IPS DF 4.7 (cell line): ENCODE measurements at regions not wholly inside any gene's neighbourhood (a gene's known extent, or its start where the extent isn't known, plus 50 kb on each side); places are given as distances from the start of the nearest gene placed in this dataset.
"Not testable (repeated sequence)": the region's sequence is repeated elsewhere in the genome, so short reads cannot be mapped to it uniquely, and the experiment has no call there.

Experiments used
- DNase-seq: peaks from one replicate; pipeline ENCODE4 v3.0.0-alpha.2; 2013; ENCODE audit warnings: low spot score; ENCODE audit errors: extremely low read depth

DNA sequence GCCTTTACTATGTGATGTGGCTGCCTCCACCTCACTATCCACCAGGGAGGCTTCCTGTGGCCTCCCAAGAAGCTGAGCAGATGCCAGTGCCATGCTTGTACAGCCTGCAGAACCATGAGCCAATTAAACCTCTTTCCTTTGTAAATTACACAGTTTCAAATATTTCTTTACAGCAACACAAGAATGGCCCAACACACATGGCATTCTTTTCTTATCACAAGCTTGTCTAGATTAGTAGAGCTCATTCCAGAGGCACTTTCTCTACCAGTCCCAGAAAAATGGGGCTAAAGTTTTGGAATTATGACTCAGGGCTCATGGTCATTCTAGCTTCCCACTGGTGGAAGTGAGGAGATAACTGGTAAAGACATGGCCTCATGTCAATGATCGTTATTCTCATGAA, 655.2 kb downstream of the LMO4 start:
- no peak for DNase-seq

DNA sequence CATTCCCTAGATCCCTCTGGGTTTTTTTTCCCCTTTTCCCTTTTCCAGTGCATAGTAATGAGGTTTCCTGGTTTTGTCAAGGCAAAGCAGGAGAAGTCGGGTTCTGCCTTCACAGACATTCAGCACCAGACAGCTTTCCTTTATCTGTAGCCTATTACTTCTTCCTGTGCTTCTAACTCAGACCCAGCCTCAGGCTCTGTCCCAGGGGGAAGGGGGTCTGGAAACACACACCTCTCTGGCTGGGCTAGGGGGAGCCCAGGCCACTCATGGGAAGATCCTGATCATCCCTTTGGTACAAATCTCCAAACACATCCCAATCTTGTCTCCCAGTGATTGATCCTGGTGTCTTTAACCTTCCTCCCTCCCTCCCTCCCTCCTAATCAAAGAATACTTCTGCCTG, 656.4 kb downstream of the LMO4 start:
- DNase-seq, result no peak

DNA sequence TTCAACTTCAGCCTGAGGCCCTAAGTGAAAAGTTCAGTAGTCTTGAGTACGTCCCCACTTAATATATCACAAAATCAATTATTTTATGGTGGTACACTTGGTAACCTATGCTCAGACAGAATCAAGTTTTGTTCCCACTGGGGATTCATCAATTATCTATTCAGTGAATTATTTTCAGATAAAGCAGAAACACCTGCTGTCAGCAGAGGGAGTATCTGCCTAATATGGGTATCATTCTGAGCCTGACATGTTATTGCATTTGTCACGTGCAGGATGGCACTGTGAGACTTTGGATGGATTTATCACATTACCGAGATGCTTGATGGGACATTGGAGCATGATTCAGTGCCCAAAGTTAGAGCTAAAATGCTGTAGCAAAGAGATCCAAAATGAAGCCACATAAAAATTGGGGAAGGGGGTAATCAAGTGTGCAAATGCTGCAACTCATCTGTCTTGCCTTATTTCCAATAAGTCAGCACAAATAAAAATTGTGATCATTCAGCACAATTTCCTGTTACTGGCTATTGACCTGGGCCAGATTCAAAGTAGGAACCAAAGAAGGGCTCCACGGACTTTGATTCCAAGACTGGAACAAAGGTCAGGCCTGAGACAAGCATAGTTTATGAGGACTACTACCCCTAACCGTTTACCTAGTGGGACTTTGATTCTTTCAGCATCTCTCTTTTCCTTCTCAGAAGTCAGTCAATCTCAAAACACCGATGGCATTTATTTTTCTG, 657.6 kb downstream of the LMO4 start:
- no peak for DNase-seq

DNA sequence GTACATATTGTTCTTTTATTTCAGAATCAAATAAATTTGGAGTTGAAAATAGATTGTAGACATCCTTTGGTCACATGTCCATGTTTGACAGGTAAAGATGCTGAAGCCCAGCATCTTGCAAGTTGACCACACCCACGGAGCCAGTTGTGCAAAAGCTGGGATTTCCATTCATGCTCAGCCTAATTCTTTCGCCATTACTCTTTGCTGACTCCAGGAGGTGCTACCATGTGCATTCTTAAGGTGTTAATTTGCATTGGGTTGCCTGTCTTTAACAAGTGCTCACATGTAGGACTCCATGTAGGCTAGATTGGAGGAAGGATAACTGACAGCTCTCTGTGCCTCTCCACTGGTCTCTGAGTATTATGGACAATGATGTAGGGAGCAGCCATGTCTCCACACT, 660.7 kb downstream of the LMO4 start:
- no peak for DNase-seq

DNA sequence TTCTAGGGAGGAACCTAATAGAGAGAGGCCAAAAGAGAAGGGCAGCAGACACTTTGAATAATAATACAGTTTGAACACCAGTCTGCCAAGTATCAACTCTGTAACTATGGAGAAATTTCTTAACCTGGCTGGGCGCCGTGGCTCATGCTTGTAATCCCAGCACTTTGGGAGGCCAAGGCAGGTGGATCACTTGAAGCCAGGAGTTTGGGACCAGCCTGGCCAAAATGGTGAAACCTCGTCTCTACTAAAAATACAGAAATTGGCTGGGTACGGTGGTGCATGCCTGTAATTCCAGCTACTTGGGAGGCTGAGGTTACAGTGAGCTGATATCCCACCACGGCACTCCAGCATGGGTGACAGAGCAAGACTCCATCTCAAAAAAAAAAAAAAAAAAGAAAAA, 663.9 kb downstream of the LMO4 start:
- DNase-seq, result not testable (repeated sequence)

GRCh38 chr1:87993051-87993450, 664.4 kb downstream of the LMO4 start:
- DNase-seq, result no peak

- DNase-seq, result no peak
These were observed 671.2 kb downstream of the LMO4 start for GRCh38 chr1:87999852-88000251.

DNA sequence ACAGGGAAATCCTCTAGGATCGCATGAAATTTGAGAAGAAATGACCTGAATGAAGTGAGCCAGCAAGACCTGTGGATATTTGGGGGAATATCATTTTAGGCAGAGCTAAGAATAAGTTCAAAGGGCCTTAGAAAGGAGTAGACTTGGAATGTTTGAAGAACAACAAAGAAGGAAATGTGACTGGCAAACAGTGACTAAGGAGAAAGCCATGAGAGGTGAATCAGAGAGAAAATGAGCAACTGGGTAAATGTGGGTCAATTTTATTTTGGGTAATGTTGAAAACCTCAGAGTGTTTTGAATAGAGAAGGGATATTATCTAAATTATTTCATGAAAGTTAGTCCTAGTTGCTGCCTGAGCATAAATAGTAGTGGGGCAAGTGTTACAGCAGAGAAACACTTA, 672.8 kb downstream of the LMO4 start:
- no peak for DNase-seq

DNA sequence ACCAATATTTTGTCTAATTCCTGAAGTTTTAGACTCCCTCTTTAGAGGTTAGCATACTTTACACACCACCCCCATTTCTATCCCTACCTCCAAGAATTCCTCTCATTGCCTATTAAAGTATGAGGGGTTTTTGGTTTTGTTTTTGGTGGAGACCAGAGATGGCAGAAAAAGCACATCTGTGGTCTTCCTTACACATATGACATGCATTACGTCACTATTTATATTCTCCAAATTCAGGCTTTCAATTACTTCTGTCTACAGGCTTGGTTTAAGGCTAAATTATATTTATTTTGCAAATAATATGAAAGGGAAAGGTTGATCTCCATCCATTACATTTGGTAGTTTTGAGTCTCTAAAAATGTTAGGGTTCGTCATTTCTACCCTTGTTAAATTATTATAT, 674.6 kb downstream of the LMO4 start:
- no peak for DNase-seq

DNA sequence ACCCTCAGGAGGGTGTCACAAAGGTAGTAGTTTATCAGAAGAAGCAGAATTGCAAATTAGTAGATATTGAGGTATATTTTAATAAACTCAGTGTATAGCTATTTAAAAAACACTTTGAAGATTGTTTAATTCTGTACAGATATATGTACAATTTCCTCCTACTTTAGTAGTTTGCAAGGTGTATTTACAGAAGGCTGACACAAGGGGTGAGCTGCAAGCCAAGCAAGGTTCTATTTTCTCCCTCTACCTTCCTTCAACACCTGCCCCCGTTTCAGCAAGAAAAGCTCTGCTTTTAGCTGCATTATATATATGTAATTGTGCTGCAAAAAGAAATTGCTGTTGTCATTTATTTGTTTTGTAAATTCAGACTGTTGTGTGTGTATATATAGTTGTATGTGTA, 674.2 kb upstream of the PKN2 start:
- no peak for DNase-seq

- DNase-seq, result no peak
These were observed 670.6 kb upstream of the PKN2 start for GRCh38 chr1:88013485-88013884.

DNA sequence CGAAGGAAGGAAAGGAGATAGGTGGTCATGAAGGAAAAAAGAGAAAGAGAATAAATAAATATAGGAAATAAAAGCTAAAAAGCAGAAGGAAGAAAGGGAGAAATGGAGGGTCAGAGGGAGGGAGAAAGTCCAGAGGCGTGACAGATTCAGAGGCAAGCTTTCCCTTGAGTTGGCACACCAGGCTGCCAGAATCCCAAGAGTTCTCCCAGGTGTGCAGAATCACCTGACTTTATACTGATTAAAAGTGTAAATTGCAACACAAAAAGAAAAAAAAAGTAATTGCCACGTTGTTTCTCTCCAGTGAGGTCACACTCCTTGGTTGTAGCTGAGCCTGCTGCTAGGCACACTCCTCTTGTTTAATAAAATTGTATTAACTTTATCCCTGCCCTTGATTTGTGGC, 669.9 kb upstream of the PKN2 start:
- DNase-seq, result no peak

DNA sequence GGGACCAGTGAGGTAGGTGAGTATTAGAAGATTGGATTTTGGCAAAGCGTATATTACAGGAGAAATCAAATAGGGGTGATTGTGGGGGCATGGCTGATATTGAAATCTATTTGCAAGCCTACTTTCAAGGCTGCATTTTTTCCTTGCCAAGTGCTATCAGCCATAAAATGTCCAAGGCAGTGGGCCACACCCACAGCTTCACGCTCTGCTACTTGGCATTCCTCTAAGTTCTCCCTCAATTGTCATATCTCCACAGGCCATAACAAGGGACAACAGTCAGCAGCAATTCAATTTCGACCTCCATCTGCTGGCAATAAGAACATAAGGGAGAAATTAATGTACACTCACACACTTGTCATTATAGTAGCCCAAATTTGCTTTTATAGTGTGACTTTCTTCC, 667.1 kb upstream of the PKN2 start:
- no peak for DNase-seq

GRCh38 chr1:88021529-88021928, 662.5 kb upstream of the PKN2 start:
- no peak for DNase-seq

GRCh38 chr1:88022516-88022915, 661.6 kb upstream of the PKN2 start:
- DNase-seq, result no peak

GRCh38 chr1:88029142-88029541, 654.9 kb upstream of the PKN2 start:
- DNase-seq, result no peak

DNA sequence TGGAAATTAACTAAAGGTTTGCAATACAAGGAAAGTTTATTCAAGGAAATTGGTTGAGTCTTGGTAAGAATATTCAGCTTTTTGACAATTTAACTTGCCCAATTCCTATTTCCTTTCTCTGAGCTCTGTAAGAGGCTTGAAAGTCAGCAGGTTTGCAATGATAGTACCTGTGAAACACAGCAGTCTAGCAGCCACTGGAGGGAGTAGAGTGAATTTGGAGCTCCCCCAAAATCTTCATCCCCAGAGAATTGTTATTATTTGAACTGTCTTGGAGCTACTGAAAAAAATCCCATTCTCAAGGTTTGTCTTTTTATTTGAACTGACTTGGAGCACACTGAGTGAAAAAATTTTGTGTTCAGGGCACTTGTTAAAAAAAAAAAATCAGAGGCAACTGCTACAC, 654.2 kb upstream of the PKN2 start:
- no peak for DNase-seq

DNA sequence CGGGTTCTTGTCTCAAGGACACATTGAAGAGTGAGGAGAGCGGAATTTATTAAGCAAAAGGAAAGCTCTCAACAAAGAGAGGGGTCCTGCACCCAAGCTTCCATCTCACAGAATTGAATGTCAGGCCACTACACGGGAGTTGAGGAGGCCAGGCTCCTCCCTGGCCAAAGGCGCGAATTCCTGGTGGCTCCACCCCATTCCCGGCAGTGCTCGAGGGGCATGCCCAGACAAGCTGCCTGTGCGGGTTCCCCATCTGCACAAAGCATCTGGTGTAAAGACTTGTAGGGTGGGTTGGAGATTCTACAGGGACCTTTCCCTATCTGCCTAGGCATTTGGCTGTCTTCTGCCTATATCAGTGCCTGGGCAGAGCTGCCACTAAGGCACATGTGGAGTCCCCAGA, 648.5 kb upstream of the PKN2 start:
- no peak for DNase-seq

DNA sequence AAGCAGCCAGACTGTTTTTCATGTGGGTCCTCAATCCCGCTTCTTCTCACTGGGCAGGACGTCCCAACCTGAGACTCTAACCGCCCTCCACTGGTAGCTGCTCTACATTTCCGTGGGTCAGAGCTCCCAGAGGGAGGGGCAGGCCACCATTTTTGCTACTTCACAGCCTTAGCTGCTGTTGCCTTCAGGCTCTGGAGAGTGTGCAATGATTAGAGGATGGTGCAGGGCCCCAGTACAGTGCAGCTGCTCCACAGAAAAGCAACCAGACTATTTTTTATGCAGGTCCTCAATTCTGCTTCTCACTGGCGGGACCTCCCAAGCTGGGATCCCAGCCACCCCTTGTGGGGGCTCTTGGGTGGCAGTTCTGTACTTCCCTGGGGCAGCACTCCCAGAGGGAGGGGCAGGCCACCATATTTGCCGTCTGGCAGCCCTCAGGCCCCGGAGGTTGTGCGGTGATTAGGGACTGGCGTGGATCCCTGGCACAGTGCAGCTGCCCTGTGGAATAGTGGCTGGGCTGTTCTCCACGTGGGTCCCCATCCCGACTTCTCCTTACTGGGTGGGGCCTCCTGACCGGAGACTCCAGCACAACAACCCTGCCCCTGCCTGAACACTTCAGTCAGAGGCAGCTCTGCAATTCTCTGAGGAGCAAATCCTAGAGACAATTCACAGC, 647.6 kb upstream of the PKN2 start:
- DNase-seq, result no peak

- no peak for DNase-seq
These were observed 644.8 kb upstream of the PKN2 start for GRCh38 chr1:88039240-88039639.

- DNase-seq, result no peak
These were observed 640.2 kb upstream of the PKN2 start for GRCh38 chr1:88043834-88044233.

- DNase-seq, result no peak
These were observed 631.9 kb upstream of the PKN2 start for GRCh38 chr1:88052167-88052566.

DNA sequence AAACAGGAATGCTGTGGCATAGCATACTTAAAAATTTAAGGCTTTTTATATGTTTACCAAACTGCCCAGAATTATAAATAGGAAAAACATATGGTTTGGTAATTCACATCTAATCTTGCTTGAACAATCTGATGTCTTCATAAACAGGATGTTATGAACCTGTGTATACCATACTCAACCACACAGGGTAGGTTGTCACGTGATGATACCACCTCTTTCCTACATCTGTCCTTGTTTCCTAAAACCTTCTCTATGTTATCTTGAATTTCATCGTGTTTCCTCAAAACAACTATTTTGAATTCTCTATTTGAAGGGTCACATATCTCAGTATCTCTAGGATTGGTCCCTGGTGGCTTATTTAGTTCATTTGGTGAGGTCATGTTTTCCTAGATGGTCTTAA, 631.0 kb upstream of the PKN2 start:
- DNase-seq, result no peak
